ENCODE measurements at regions not wholly inside any gene's neighbourhood (a gene's known extent, or its start where the extent isn't known, plus 50 kb on each side); places are given as distances from the start of the nearest gene placed in this dataset.
A peak's percentile ranks its signal among the peaks of the same experiment; 100 is the strongest.
"Not testable (repeated sequence)": the region's sequence is repeated elsewhere in the genome, so short reads cannot be mapped to it uniquely, and the experiment has no call there.

GRCh38 chr3:150300388-150300787, 107.7 kb upstream of the TSC22D2 start:
- DNase-seq, result no peak

DNA sequence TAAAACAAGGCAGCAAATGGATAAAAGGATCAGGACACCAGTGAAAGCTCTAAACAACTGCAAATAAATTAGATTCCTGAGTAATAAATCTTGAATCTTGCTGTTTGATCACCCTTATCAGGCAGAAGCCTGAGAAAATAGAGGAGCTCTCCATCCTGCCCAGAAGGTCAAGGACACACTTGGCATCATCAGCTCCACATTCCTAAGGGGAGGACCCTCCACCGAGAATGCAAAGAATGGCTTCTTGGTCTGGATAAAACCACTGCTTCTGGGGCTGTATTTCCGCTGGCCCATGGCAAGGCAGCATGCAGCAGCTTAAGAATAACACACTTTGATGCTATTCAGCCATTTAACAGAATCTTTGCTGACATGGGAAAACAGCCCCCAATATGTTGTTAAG, 108.9 kb upstream of the TSC22D2 start:
- DNase-seq, result no peak

DNA sequence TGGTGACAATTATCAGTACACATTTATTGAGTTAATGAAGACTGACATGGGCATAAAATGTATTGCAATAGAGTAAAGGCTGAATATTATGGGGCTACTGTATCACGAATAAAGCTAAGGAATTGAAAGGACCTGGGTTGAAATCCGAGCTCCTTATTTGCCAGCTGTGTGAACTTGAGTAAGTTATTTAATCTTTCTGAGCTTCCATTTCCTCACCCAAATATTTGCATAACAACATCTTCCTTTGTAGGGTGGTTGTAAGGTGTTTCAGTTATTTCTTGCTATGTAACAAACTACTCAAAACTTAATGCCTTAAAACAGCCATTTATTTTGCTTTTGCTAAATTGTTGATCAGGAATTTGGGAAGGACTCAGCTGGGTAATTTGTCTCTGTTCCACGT, 111.1 kb upstream of the TSC22D2 start:
- DNase-seq, result no peak

- no peak for DNase-seq
Observed at GRCh38 chr3:150296123-150296735, 111.9 kb upstream of the TSC22D2 start.

DNA sequence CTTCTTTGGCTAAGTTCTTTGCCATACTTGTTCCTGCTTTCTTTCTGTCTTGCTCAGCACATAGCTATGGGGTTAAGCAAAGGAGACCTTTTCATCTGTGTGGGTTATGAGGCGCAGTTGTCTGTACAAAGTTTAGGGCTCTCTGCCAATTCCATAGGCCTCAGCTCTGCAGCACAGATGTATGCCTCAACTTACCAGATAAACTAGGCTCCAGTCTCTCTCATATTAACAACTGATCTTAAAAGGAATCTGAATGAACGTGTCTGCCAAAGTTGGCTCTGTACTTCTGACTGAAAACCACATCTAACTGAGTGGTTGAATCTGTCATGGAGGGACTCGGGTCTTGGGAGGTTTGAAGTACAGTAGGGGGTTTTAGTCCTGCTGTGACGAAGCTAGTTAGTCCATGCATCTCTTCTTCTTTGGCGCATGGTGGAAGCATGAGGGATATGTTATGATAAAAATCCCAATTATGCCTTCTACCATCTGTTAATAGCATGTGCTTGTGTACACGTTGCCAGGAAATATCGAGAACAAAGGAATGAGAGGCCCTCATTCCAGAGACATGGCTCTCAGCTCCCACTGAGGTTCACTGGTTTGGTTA, 114.6 kb upstream of the TSC22D2 start:
- no peak for DNase-seq

DNA sequence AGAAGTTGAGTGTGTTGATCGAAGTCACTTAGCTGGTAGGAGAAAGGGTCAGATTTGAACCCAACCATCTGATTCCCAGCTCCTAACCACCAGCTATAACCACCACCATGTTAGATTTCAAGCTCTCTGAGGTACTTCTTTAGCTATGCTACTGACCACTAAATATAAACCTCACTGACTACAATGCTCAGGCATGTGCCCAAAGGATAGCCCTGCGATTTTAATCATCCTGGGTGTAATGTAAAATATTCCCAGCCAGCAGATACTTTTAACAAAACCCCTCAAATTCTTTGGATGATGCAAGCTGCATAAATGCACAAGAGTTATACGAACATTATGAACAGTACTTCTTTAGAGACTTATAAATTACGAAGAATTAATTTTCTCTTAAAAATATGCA, 115.2 kb upstream of the TSC22D2 start:
- DNase-seq, result no peak

DNA sequence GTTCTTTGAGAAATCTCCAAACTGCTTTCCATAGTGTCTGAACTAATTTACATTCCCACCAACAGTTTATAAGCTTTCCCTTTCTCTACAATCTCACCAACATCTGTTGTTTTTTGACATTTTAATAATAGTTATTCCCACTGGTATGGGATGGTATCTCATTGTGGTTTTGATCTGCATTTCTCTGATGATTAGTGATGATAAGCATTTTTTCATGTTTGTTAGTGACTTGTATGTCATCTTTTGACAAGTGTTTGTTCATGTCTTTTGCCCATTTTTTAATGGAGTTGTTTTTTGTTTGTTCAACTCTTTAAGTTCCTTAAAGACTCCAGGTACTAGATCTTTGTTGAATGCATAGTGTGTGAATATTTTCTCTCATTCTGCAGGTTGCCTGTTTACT, 116.6 kb upstream of the TSC22D2 start:
- DNase-seq, result no peak

- DNase-seq, result peak; percentile 31
Observed at GRCh38 chr3:150286390-150287147, 121.5 kb upstream of the TSC22D2 start.

- no peak for DNase-seq
Observed at GRCh38 chr3:150285601-150286000, 122.5 kb upstream of the TSC22D2 start.

DNA sequence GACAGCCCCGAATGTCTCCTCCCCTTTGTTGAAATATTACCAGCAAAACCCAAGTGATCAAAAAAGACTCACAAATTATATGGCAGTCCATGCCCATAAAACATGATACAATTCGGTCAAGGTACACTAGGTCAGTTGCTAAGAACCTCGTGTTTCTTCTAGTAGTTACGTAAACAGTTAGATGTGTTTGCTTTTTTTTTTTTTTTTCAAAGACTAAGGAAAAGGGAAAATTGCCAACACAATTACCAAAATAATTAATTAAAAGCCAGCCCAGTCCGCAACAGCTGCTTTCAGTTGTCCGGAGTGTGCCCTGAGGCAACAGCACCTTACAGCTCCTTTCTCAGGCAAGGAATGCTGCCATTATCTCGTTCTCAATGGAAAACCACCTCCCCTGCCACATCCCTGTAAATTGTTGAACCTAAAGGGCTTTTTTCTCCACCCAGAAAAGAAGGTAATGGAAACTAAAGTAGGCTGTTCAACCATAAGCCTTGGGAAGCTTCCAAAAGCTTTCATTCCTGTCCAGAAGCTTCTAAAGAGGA, 129.2 kb upstream of the TSC22D2 start:
- DNase-seq, result no peak

DNA sequence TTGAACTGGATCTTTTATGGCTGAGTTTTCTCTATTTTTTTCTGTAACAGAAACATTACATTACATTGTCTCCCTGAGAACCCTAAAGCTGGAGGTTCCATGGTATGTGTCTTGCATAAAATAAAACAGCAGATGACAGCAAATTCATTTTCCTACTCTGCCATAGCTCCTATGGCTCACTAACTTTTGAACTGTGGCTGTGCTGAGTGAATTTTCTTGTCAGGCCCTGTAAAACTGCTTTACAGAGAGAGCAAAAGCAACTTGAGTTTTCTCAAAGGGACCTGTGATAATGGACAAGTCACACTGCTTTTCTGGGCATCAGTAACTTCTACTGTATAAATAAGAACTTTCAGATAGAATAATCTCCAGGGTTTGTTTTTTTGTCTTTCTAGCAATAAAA, 129.9 kb upstream of the TSC22D2 start:
- DNase-seq, result no peak

DNA sequence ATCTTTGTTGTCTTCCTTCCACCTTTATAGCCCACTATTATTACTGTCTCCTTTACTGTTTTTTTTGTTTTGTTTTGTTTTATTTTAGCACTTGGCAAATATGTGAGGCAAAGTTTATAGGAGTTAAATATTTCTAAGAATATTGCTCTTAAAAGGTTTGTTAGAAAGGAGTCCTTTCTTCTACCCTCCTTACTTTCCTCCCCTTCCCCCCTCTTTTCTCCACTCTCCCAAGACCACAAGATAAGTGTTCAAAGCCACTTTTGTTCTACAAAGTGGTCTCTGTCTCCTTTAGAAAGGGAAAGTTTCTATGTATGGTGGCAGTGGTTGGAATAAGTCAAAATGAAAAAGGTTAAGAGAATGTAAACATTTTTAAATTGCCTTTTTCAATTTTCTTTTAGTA, 130.7 kb upstream of the TSC22D2 start:
- no peak for DNase-seq

- no peak for DNase-seq
Observed at GRCh38 chr3:150275941-150276340, 132.2 kb upstream of the TSC22D2 start.

DNA sequence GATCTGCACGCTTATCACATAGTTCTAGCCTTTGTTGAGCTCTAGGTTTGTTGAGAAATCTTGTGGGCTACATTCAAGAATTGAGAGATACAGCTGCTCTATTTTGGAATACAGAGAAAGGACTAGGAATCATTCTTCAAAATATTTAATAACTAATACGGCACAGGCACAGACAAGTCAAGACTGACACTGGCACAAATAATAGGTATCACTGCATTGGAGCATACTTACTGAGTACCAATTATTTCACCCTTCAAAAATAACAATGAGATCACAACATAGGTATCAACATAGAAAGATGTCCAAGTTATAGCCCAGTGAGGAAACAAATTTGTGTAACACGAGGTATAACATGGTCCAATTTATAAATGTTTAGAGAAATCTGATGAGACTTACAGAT, 133.7 kb upstream of the TSC22D2 start:
- no peak for DNase-seq

DNA sequence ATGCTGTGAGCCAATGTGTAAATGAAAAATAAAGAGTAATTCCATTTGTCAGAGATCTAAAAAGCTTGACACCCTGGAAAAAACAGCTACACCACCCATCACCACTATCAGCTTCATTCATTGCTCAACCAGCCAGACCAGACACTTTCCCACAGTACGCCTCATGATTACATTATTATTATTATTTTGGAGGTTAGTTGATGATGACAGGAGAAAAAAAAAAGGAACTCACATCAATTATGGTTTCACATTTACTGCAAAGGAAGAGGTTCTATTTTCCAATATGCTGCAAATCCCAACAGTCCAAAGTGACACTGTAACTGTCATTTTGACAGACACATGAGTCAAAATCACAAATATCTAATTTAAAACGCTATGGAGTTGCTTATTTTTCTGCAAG, 134.7 kb upstream of the TSC22D2 start:
- no peak for DNase-seq

DNA sequence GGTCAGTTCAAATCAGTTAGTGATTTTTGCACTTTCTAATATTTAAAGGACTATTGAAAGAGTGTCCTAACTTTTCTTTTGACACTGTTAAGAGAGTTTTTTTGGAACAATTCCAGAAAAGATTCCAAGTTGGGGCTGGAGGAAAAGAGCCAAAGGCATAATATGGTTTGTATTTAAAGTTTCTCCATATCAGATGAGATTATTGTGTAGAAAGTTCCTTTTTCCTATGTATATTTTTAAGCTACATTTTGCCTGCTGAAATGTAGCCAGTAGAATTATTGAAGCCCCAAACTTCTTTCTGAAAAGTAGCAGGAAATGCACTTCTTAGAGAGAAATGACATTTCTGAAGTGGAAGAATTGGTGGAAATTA, 136.5 kb upstream of the TSC22D2 start:
- DNase-seq, result no peak

GRCh38 chr3:150270883-150271590, 137.1 kb upstream of the TSC22D2 start:
- DNase-seq, result no peak

GRCh38 chr3:150270444-150270843, 137.7 kb upstream of the TSC22D2 start:
- DNase-seq, result not testable (repeated sequence)

DNA sequence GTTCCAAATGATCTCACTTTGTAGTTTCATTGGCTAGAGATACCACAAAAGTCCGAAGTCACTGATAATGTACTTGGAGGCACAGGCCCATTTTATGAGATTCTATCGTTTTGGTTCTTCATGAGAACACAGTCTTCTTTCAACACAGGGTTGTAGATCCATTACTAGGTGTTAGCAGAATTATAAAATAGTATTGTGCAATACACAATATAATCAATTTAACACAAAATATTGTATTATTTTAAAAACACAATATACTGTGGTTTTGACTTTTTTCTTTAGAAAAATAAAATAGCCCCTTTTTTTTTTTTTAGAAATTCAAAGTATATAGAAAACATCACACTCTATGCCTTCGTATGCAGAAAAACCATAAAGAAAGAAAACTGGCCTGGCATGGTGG, 138.6 kb upstream of the TSC22D2 start:
- DNase-seq, result no peak

- DNase-seq, result no peak
Observed at GRCh38 chr3:150268426-150269391, 139.4 kb upstream of the TSC22D2 start.

- no peak for DNase-seq
Observed at GRCh38 chr3:150267288-150267687, 140.8 kb upstream of the TSC22D2 start.

DNA sequence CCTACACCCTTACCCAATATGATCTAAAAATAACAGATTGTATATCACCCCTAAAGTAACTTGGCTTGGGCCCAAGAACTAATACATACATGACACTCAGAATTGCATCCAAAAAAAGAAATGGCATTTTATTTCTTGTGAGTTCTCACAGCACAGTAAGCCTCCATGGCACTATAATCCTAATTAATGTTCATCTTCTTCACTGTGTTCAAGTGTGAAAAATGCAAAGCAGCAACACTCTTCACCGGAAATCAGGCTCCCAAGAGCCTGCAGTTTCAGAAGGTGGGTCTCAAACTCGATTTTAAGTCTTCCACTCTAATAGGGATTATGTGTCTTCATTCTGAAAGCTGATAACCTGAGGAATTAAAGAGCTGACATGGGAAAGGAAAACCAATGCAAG, 142.8 kb upstream of the TSC22D2 start:
- DNase-seq, result no peak

All from activated CD4-positive, alpha-beta T cell treated with anti-CD3 and anti-CD28 coated beads, Interleukin-2, Interleukin-6, amounts not matched to agents 100 ng/mL and 50 ng/mL, durations not matched to agents 16 hours and 8 hours (primary cell).